ENCODE measurements at regions not wholly inside any gene's neighbourhood (a gene's known extent, or its start where the extent isn't known, plus 50 kb on each side); places are given as distances from the start of the nearest gene placed in this dataset.

DNA sequence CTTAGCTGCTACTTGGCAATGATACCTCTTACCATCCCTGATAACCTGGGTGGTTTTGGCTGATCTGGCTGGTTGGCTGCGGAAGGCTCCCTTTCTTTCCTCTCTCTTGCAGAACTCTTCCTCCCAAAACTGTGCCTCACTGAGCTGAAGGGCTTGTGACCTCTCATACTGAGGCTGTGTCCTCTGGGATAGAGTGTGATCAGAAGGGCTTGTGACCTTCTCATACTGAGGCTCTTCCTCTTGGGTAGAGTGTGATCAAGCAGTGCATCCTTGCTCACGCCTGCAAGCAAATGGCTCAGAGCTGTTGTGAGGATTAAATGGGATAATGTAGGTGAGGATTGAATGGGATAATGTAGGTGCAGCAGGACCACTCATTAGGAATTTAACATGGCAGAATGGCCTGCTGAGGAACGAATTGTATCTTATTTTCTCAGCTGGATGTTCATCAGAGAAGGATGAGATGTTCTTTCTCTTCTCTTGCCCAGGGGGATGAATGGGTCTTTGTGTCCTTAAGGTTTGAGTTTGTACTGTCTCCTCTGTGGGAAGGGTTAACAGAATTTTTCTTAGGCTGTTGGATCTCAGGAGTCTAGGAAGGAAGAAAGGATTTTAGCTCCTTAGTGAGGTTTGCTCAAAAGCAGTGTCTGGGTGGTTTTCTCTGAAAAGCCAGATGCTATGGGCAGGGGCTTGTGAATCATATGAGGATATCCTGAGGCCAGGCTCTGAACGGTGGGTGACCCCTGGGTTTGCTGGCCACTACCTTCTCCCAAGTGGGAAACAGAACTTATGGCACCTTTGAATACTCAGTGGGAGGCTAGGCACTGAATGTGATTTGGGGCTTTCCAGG lies 130.0 kb upstream of the HS3ST2 start:
- Mint-ChIP-seq H3K4me1 (ENCODE audit: unreplicated experiment) (no peaks in the 10 kb centered on the region), H3K27me3 (ENCODE audit: unreplicated experiment) (no peaks in the 10 kb centered on the region), H3K9me3 (ENCODE audit: unreplicated experiment) (peaks cover 10% of the 10 kb centered on the region), H3K27ac (ENCODE audit: unreplicated experiment) (no peak overlapping the region), H3K36me3 (ENCODE audit: unreplicated experiment) (no peaks in the 10 kb centered on the region), H3K4me3 (ENCODE audit: unreplicated experiment) (no peak overlapping the region)
- TF ChIP-seq, protein P1, sequence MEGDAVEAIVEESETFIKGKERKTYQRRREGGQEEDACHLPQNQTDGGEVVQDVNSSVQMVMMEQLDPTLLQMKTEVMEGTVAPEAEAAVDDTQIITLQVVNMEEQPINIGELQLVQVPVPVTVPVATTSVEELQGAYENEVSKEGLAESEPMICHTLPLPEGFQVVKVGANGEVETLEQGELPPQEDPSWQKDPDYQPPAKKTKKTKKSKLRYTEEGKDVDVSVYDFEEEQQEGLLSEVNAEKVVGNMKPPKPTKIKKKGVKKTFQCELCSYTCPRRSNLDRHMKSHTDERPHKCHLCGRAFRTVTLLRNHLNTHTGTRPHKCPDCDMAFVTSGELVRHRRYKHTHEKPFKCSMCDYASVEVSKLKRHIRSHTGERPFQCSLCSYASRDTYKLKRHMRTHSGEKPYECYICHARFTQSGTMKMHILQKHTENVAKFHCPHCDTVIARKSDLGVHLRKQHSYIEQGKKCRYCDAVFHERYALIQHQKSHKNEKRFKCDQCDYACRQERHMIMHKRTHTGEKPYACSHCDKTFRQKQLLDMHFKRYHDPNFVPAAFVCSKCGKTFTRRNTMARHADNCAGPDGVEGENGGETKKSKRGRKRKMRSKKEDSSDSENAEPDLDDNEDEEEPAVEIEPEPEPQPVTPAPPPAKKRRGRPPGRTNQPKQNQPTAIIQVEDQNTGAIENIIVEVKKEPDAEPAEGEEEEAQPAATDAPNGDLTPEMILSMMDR (IDR thresholded peaks at IDR 0.05) = no peak
- DNase-seq (ENCODE audit: extremely low spot score, unreplicated experiment) = no peak

DNA sequence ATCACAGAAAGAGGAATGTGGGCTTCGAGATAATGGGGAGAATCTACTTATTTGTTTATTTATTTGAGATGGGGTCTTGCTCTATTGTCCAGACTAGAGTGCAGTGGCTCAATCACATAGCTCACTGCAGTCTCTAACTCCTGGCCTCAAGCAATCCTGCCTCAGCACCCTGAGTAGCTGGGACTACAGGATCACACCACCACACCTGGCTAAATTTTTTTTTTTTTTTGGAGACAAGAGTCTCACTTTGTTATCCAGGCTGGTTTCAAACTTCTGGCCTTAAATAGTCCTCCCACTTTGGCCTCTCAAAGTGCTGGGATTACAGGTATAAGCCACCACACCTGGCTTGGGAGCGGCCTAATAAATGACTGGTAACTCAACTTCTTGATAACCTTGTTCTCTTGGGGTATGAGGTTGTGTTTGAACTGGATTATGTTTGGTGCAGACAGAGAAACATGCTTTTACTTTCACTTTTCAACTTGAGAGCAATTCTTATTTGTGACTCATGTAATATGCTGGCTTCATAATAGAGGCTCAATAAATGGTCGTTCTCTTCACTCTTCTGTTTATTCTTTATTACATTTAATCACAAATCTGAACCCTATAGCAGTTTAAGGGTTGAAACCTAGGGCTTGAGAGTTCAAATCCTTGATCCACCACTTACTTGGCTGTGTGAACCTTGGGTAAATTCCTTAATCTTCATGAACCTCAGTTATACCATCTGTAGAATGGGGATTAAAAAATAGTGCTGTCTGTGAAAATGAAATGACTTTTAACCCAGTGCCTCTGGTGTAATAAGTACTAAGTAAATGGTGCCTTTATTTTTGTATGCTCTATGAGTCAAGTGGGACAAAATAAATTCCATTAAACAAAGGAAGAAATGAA lies 129.1 kb upstream of the HS3ST2 start:
- Mint-ChIP-seq H3K9me3 (ENCODE audit: unreplicated experiment) (peaks cover 10% of the 10 kb centered on the region), H3K27ac (ENCODE audit: unreplicated experiment) (no peak overlapping the region), H3K4me3 (ENCODE audit: unreplicated experiment) (no peak overlapping the region), H3K4me1 (ENCODE audit: unreplicated experiment) (no peaks in the 10 kb centered on the region), H3K27me3 (ENCODE audit: unreplicated experiment) (no peaks in the 10 kb centered on the region), H3K36me3 (ENCODE audit: unreplicated experiment) (no peaks in the 10 kb centered on the region)
- no peak for DNase-seq (ENCODE audit: extremely low spot score, unreplicated experiment)
- TF ChIP-seq, protein P1 (IDR thresholded peaks at IDR 0.05) = no peak

DNA sequence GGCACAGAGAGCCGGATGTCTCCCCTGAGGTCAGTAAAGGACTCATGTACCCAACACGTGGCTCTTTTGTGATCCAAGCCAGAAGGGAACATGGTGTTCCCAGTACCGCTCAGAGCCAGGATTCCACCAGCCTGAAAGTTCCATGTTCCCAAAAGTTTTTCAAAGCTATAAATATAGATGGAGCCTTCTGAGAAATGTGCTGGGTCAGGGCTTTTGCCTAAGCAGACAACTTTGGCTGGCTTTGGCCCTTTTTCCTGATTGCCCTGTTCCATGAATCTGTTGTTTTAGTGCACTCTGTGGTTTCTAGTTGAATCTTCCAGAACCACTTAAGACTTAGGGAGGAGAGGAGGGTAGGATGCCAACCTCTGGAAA lies 128.5 kb upstream of the HS3ST2 start:
- Mint-ChIP-seq H3K27me3 (ENCODE audit: unreplicated experiment) (no peaks in the 10 kb centered on the region), H3K4me1 (ENCODE audit: unreplicated experiment) (no peaks in the 10 kb centered on the region), H3K36me3 (ENCODE audit: unreplicated experiment) (no peaks in the 10 kb centered on the region), H3K4me3 (ENCODE audit: unreplicated experiment) (no peak overlapping the region), H3K9me3 (ENCODE audit: unreplicated experiment) (peaks cover 10% of the 10 kb centered on the region), H3K27ac (ENCODE audit: unreplicated experiment) (peak overlapping the region; percentile 51)
- TF ChIP-seq, protein P1 (IDR thresholded peaks at IDR 0.05) = no peak
- no peak for DNase-seq (ENCODE audit: extremely low spot score, unreplicated experiment)

DNA sequence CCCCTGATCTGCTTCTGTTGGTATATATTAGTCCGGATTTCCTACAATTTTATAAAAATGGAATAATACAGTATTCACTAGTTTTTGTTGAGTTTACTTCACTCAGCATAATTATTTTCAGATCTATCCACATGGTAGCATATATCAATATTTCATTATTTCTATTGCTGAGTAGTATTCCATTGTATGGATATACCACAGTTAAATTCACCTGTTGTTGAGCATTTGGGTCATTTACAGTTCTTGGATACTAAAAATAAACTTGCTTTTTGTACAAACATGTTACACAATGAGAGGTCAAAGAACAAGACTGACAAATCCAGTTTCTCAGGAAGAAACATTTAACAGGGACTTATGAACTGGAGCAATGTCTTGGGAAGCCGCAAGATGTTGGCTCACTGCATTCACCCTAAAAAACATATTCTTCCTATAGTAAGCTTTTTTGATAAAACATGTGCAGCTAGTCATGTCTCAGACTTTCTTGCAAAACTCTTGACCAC lies 126.9 kb upstream of the HS3ST2 start:
- no peak overlapping the region for H3K27ac Mint-ChIP-seq (ENCODE audit: unreplicated experiment)
- H3K4me3 Mint-ChIP-seq (ENCODE audit: unreplicated experiment) = no peak overlapping the region
- DNase-seq (ENCODE audit: extremely low spot score, unreplicated experiment) = no peak
- TF ChIP-seq, protein P1 (IDR thresholded peaks at IDR 0.05) = no peak
- peaks cover 10% of the 10 kb centered on the region for H3K9me3 Mint-ChIP-seq (ENCODE audit: unreplicated experiment)
- no peaks in the 10 kb centered on the region for H3K27me3 Mint-ChIP-seq (ENCODE audit: unreplicated experiment)
- no peaks in the 10 kb centered on the region for H3K4me1 Mint-ChIP-seq (ENCODE audit: unreplicated experiment)
- no peaks in the 10 kb centered on the region for H3K36me3 Mint-ChIP-seq (ENCODE audit: unreplicated experiment)

DNA sequence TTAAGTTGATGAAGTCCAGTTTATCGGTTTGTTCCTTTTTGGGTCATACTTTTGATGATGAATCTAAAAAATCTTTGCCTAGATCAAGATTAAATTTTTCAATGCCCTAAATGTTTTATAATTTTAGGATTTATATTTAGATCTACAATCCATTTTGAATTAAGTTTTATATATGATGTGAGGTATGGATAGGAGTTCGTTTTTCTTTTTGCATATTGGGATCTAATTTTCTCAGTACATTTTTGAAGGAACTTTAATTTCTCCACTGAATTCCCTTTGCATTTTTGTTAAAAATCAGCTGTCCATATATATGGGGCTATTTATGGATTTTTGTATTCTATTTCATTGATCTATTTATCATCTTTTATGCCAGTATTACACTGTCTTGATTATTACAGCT lies 125.5 kb upstream of the HS3ST2 start:
- Mint-ChIP-seq H3K27ac (ENCODE audit: unreplicated experiment) (no peak overlapping the region), H3K4me1 (ENCODE audit: unreplicated experiment) (no peaks in the 10 kb centered on the region), H3K36me3 (ENCODE audit: unreplicated experiment) (no peaks in the 10 kb centered on the region), H3K4me3 (ENCODE audit: unreplicated experiment) (no peak overlapping the region), H3K27me3 (ENCODE audit: unreplicated experiment) (no peaks in the 10 kb centered on the region), H3K9me3 (ENCODE audit: unreplicated experiment) (peaks cover 10% of the 10 kb centered on the region)
- no peak for DNase-seq (ENCODE audit: extremely low spot score, unreplicated experiment)
- TF ChIP-seq, protein P1 (IDR thresholded peaks at IDR 0.05) = no peak

Measured in osteocyte (in vitro differentiated cells).